Heart left ventricle (tissue), 13 donors: ENCODE measurements at regions not wholly inside any gene's neighbourhood (a gene's known extent, or its start where the extent isn't known, plus 50 kb on each side); places are given as distances from the start of the nearest gene placed in this dataset.

Experiments used
- POLR2A ChIP-seq, 2 donors: fragments of 450-650 bp; IDR thresholded peaks; one replicate each; pipeline ENCODE4 v1.6.1; 2017; ENCODE audit warnings: antibody characterized with exemption in 2 of 2, mild to moderate bottlenecking in 2 of 2, moderate library complexity in 2 of 2
- TF ChIP-seq, protein P1 (sequence below), 12 donors: fragments of 200-600 bp; sonication (generic) in 4 of 12; IDR thresholded peaks; one replicate each; pipeline versions ENCODE4 v1.5.0 to v1.8.0; 2018 to 2022; ENCODE audit warnings: antibody characterized with exemption in 12 of 12, mild to moderate bottlenecking in 5 of 12
- donor health status: ischemic (EF 13 %, LVEDD 7.1; RV severe dilation, severe dysfunction).
- donor health status: DM: no; HTN: yes; CAD: no.
- donor health status: DM: no; HTN: no; CAD: no.
- donor health status: ischemic (EF 25% LVEDD 6.9; RV normal size, moderate dysfunction).
- donor health status: ischemic (EF 25% LVEDD 5.7; RV mildly dilated, moderate dysfunction).
- donor health status: ischemic (EF 35%, LVEDD 5.7; RV mildly dilated, moderate dysfunction).
- donor health status: nonischemic (EF 11% LVEDD 7.7; RV severe dilation, severe dysfunction).
- donor health status: DM: yes; HTN: yes; CAD: no.
- donor health status: PGD.
- donor health status: ischemic (EF 29% LVEDD 5.4; RV normal size, mild dysfunction).
- donor health status: nonischemic (EF 23%, LVEDD 6.1; RV moderate dilation, normal function).

DNA sequence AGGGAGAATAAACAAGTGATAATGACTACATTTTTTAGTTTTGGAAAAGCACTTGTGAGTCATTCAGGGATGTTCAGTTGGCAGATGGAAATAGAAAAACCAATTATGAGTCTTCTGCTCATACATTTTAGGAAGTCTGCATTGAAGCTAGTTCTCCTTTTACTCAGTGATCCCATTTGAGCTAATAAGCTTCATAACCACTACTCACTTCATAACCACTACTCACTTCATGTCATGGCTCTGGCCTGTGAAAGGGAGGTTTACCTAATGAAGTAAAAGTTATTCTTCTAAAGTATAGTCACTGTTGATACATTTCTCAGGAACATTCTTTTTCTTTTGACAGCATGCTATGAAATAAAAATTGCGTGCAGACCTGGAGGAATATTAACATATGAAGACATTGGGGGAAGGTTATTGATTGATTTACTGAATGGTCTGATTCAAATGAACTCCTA, 948.7 kb downstream of the TSN start:
- TF ChIP-seq, protein P1, sequence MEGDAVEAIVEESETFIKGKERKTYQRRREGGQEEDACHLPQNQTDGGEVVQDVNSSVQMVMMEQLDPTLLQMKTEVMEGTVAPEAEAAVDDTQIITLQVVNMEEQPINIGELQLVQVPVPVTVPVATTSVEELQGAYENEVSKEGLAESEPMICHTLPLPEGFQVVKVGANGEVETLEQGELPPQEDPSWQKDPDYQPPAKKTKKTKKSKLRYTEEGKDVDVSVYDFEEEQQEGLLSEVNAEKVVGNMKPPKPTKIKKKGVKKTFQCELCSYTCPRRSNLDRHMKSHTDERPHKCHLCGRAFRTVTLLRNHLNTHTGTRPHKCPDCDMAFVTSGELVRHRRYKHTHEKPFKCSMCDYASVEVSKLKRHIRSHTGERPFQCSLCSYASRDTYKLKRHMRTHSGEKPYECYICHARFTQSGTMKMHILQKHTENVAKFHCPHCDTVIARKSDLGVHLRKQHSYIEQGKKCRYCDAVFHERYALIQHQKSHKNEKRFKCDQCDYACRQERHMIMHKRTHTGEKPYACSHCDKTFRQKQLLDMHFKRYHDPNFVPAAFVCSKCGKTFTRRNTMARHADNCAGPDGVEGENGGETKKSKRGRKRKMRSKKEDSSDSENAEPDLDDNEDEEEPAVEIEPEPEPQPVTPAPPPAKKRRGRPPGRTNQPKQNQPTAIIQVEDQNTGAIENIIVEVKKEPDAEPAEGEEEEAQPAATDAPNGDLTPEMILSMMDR (IDR thresholded peaks at IDR 0.05), result no peak
- no peak for TF ChIP-seq POLR2A (IDR thresholded peaks at IDR 0.05)
